HG02571 (cell line): ENCODE measurements at regions not wholly inside any gene's neighbourhood (a gene's known extent, or its start where the extent isn't known, plus 50 kb on each side); places are given as distances from the start of the nearest gene placed in this dataset.

Experiments
- ATAC-seq: cut with Tn5 transposase; IDR thresholded peaks from one replicate; pipeline ENCODE4 v1.9.1; 2021; ENCODE audit warnings: mild to moderate bottlenecking, moderate library complexity; ENCODE audit not compliant: unreplicated experiment

DNA sequence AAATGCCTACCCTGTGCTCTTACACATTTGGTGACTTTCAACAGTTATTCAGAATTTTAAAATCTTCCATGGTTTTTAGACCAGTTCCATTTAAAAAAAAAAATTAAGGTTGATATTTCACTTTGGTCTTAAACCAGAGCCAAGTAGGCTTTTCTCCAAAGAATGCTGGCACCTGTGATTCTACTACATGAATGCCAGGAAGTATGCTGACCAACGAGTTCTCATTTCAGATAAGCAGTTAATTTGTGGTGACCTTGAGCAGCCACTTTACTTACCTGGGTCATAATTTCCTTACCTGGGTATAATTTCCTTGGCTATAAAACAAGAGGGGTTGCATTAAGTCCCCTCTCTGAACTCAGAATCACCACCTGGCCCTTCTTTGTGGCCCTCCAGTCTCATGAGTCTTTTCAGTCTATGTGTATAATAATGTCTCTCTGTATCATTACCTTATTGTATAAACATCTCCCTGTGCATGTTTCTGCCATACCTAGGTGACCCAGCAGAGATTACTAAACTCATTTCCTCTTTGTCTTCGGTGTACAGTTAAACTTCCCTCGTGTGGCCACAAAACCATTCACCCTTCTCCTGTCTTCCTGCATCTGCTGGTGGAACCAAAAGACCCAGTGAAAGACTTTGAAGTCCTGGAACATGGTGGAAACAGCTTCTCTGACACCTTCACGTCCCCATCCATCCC is 139.1 kb upstream of the DPT start:
- ATAC-seq = no peak

GRCh38 chr1:168871531-168871930 is 142.5 kb upstream of the DPT start:
- no peak for ATAC-seq

DNA sequence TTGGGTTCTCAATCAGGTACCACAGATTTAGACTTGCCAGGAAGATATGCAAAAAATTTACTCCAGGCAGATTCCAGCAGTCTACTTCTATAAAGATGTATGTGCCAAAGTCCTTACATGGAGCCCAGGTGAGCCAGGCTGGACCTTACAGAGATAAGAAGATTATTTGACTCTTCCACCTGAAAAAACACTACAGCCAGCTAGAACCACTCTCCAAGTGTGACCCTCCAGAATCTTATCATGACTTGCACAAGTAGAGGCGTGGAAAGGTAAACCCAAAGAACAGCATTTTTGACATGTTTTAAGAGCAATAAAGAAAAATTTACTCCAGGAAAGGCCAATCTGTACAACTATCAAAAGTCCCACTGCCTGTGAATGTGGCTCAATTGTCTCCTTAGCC is 146.8 kb upstream of the DPT start:
- ATAC-seq = no peak

DNA sequence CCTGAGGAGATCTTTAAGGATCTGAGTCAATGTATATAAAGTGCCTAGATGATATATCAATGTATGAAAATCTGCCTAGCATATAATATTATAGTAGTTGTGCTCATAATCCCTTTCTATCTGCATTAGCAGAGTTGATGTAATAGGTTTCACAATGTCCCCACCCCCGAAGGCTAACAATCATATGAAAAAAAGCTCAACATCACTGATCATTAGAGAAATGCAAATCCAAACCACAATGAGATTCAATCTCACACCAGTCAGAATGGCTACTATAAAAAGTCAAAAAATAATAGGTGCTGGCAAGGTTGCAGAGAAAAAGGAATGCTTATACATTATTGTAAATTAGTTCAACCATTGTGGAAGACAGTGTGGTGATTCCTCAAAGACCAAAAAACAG is 147.8 kb upstream of the DPT start:
- ATAC-seq = no peak

- ATAC-seq = no peak
Observed at GRCh38 chr1:168879896-168880734, 151.1 kb upstream of the DPT start.

DNA sequence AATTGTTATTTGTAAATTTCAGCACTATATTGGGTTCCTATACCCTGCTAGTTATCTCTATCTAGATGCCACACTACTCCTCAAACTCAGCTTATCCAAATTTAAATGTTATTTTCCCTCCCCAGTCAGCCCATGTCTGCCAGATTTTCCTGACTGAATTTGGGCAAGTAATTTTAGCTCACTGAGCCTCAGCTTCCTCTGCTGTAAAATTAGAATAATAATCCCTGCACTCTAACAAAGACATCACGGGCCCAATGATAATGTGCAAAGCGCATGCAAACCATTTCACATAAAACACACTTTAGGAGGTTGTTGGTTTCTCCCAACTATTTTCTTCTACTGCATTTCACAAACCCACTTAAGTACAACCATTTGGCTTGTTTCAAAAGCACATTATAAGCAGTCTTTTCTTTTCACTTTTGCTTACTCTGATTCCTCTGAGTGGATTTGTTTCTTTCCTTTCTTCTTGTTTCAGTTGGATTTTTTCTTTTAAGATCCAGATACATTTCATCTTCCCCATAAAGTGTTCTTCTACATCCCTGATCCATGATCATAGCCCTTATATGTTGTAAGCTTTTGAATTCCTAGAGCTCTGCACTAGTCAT is 152.8 kb upstream of the DPT start:
- ATAC-seq = no peak

- ATAC-seq = no peak
Observed at GRCh38 chr1:168887381-168887780, 158.4 kb upstream of the DPT start.

DNA sequence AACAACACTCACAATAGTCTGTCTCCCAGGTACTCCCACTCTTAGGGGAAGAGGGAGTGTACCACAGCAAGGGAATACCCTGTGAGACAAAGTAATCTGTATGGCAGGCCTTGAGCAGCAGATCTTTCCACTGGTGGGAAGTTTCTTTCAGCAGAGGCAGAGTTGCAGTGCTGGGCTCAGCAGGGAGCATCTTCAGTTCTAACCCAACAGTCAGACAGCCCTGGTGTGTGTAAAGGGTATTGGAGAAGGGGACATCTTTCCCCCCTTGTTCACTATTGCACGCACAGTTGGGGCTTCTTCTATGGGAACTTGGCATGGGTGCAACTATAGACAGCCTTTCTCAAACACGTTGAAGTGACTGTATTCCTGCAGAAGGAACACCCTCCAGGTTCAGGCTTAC is 159.4 kb upstream of the DPT start:
- no peak for ATAC-seq

DNA sequence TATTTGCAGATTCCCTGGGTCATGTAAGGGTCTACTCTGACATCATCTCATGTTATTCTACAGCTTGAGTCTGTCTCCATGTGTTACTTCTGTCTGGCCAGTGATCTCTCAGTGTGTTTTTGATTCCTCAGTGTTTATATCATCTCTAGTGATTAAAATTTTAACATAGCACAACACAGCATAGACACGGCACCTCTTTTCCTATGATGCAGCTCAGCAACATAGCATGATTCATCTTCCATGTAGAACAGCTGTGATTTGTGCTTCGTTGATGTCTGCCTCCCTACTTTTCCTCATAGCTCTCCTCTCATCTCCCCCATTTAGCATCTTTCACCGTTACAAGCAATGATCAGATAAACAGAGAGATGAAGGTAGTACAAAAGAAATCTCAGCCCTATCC is 163.9 kb upstream of the DPT start:
- no peak for ATAC-seq

- ATAC-seq = no peak
Observed at GRCh38 chr1:168893359-168893801, 164.4 kb upstream of the DPT start.

DNA sequence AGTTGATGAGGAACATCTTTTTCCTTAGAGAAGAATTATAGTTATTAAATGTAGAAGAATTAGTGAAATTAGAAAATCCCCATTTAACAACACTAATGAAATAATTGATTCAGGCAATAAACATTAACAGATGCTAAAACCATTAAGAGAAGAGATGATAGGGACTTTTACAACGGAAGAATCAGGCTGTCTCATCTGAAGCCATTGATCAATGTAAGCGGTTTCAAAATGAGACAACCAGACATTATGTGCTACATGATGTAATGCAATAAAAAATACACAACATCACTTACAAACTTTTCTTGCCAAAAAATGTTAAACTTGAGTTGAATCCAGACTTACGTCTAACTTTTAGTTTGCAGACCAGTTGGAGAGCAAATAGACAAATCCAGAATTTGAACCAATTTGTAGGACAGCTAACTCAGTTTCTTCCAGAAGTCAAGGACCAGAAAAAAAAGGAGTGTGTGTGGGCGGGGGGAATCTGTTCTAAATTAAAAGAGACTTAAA is 165.4 kb upstream of the DPT start:
- ATAC-seq = no peak

DNA sequence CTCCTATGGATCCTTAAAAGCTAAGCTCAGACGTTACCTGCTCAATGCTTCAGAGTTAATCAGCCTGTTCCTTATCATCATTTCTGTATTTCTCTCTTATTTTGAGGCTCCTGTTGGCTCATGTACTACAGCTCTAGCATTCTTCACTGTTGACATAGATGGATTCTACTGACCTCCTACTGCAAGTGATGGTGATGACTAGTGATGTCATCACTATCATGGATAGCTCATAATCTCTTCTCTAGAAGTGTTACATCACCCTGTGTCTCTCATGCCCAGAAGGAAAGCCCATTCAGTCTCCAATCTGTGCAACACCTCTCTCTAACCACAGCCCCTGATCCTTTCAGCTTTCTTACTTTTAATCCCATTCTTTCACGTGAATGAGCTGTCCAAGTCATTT is 168.2 kb upstream of the DPT start:
- no peak for ATAC-seq

DNA sequence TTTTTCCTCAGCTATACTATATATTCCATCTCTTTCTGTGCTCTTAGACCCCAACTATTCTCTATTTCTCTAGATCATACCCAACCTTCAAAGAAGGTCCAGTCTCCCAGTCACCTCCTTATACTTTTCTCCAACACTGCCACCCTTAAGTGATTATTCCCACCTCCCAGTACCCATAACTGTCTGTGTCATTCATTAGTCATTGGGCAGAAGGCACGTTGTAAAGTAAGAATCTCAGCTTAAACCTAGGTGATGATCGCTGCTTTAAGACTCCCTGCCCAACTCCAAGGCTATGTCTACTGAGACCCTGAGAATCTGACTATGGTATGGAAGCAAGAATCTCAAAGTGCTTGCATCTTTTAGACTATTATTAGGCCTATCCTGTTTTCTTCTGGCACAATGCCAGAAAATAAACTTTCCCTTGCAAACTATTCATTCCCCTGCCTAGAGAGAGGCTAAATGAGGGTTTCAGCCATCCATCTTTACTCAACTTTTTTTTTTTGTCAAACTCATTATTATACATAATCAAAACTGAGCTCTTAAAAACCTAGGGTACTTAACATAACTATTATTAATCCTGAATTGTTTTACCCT is 174.3 kb upstream of the DPT start:
- ATAC-seq = no peak

- ATAC-seq = no peak
Observed at GRCh38 chr1:168905633-168906032, 176.6 kb upstream of the DPT start.

GRCh38 chr1:168906367-168906766 is 177.4 kb upstream of the DPT start:
- ATAC-seq = no peak

- no peak for ATAC-seq
Observed at GRCh38 chr1:168907053-168907452, 178.0 kb upstream of the DPT start.

DNA sequence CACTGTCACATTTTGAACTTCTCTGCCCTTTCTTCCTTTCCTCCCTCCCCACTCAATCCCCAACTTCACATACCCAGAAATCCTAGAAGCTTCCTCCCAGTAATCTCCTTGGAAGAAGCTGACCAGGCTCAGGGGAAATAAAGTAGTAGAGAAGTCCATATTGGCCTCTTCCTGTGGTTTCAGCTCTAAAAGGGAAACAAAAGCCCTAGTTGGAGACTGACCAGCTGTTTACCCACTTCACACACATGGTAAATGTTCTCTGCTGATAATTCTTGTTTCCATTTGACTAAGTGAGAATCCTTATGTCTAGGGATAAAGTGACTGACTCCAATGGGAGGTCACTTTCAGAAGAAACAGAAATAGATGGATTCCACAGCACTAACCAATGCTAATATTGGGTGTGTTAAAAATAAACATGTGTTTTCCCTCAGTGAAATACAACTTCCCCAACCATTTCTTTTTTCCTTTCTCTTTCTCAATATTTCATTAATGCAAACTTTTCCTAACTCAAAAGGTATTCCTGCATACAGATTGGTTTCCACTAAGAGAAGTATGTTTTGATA is 178.9 kb upstream of the DPT start:
- no peak for ATAC-seq

DNA sequence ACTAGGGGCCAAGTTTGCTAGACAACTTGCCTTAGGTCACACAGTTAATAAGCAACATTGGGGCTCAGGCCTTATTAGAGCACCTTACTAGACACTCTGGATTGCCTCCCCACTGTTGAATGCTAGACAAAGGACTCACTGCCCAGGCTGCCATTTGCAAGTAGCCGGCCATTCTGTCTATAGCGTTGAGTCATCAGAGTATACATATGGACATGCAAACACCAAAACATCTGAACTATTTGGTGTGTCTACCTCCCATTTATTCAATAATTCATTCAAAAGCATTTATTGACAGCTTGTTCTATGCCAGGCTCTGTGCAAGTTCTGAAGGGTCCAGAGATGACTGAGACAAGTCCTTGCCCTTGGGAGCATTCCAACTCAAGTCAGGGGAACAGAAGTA is 181.4 kb upstream of the DPT start:
- ATAC-seq = no peak

GRCh38 chr1:168911370-168911769 is 182.4 kb upstream of the DPT start:
- no peak for ATAC-seq

DNA sequence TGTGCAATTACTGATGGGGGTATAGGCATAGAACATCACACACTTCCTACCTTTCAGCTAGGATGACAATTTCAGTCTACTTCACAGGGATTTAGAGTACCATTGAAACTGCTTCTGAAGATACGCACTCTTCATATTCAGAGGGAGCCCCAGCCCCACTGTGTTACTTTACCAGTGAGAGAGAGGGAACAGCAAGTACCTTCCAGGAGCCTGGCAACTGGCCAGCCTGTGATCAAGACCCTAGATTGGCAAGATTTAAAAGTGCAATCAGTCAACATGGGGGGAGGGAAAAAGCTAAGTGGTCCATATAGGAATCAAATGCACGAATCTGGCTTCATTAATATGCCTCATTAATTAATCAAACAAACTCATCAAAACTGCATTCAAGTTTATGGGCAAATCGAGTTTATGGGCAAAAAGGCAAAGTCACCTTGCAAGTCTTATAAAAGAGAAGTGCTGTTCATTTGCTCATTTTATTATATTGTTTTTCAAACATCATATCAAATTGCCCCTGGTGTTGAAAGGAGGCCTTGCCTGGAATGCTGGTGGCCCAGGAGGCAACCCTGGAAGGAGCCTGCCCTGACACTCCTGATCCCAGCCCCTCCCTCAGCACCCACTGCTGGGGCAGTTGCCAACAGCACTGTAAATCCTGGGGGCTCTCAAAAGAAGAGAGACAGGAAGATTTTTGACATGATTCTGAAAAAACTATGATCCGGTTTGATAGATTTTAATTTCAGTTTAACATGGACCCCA is 184.9 kb upstream of the DPT start:
- ATAC-seq = no peak
